Astrocyte (in vitro differentiated cells and primary cell): ENCODE measurements at regions not wholly inside any gene's neighbourhood (a gene's known extent, or its start where the extent isn't known, plus 50 kb on each side); places are given as distances from the start of the nearest gene placed in this dataset.

ENCODE experiments used
- DNase-seq: peaks from one replicate; pipeline ENCODE4 v3.0.0-alpha.2; 2010; ENCODE audit warnings: low read depth
- FAIRE-seq: peaks from 2 replicates; lab custom pipeline; 2011; peaks lifted over from hg19 to GRCh38; lab: Jason Lieb, UNC
- H2AFZ ChIP-seq: 2 replicates; pipeline ENCODE4 v1.6.0; 2012; ENCODE audit warnings: low read depth, low read length, inconsistent platforms
- H3K27ac ChIP-seq: 2 replicates; pipeline ENCODE4 v1.5.1; 2011; ENCODE audit warnings: low read depth, low read length, inconsistent platforms
- H3K27me3 ChIP-seq: 2 replicates; pipeline ENCODE4 v1.6.0; 2011; ENCODE audit warnings: low read length, inconsistent platforms; ENCODE audit not compliant: insufficient read depth
- H3K36me3 ChIP-seq: 2 replicates; pipeline ENCODE4 v1.5.1; 2011; ENCODE audit warnings: low read length, inconsistent platforms; ENCODE audit not compliant: insufficient read depth
- H3K4me1 ChIP-seq: 2 replicates; pipeline ENCODE4 v1.5.1; 2011; ENCODE audit warnings: low read length, inconsistent platforms; ENCODE audit not compliant: insufficient read depth
- H3K4me2 ChIP-seq: 2 replicates; pipeline ENCODE4 v1.6.0; 2012; ENCODE audit warnings: low read length, inconsistent platforms
- H3K4me3 ChIP-seq: 2 replicates; pipeline ENCODE4 v1.5.1; 2011; ENCODE audit warnings: low read depth, mild to moderate bottlenecking, low read length, inconsistent platforms; ENCODE audit not compliant: insufficient read depth
- H3K79me2 ChIP-seq: 2 replicates; pipeline ENCODE4 v1.6.0; 2012; ENCODE audit warnings: mild to moderate bottlenecking, low read length, inconsistent platforms; ENCODE audit not compliant: insufficient read depth
- H3K9ac ChIP-seq: 2 replicates; pipeline ENCODE4 v1.6.0; 2012; ENCODE audit warnings: mild to moderate bottlenecking, low read length, inconsistent platforms
- H3K9me3 ChIP-seq: 2 replicates; pipeline ENCODE4 v1.5.1; 2012; ENCODE audit warnings: low read depth, mild to moderate bottlenecking, low read length, inconsistent platforms; ENCODE audit not compliant: insufficient read depth
- H4K20me1 ChIP-seq: 2 replicates; pipeline ENCODE4 v1.6.0; 2012; ENCODE audit warnings: low read length, inconsistent platforms; ENCODE audit not compliant: insufficient read depth
- H3K27ac Mint-ChIP-seq: one replicate; pipeline ENCODE4 v1.8.0; 2021; ENCODE audit warnings: mild to moderate bottlenecking, mixed read lengths; ENCODE audit not compliant: unreplicated experiment
- H3K27me3 Mint-ChIP-seq: one replicate; pipeline ENCODE4 v1.8.0; 2021; ENCODE audit warnings: low read depth, mixed read lengths; ENCODE audit not compliant: unreplicated experiment
- H3K36me3 Mint-ChIP-seq: one replicate; pipeline ENCODE4 v1.8.0; 2021; ENCODE audit warnings: low read depth, mixed read lengths; ENCODE audit not compliant: unreplicated experiment
- H3K4me1 Mint-ChIP-seq: one replicate; pipeline ENCODE4 v1.8.0; 2021; ENCODE audit warnings: low read depth, mixed read lengths; ENCODE audit not compliant: unreplicated experiment
- H3K4me3 Mint-ChIP-seq: one replicate; pipeline ENCODE4 v1.8.0; 2021; ENCODE audit warnings: mild to moderate bottlenecking, moderate library complexity, mixed read lengths; ENCODE audit not compliant: unreplicated experiment
- H3K9me3 Mint-ChIP-seq: one replicate; pipeline ENCODE4 v1.8.0; 2021; ENCODE audit warnings: mild to moderate bottlenecking, mixed read lengths; ENCODE audit not compliant: unreplicated experiment
- EZH2 ChIP-seq: IDR thresholded peaks from 2 replicates; pipeline ENCODE4 v1.6.1; 2012; ENCODE audit warnings: mild to moderate bottlenecking, low read length, inconsistent platforms; ENCODE audit not compliant: insufficient read depth
- TF ChIP-seq, protein P1 (sequence below): IDR thresholded peaks from 2 replicates; pipeline ENCODE4 v1.5.1; 2011; ENCODE audit warnings: low read depth, mild to moderate bottlenecking, inconsistent platforms, low read length, moderate library complexity; ENCODE audit not compliant: insufficient read depth

DNA sequence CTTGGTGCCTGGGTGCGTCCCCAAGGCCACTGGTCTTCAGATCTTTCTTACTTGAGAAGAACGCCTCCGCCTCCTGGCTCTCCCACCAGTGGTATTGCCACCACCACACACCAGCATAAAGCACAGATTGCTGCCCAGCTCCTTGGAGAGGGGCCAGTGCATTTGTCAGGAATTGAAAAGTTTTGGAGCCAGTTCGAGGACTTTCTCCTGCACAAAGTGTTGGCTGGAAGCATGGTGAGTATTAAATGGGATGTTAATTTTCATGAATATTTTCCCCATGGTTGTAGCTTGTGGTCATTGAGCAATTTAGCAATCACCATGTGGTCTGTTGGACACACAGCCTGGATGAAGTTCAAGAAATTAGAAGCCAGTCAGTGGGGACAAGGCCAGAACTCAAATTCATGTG is 684.6 kb upstream of the FANCL start:
- DNase-seq: peak; percentile 58
- H3K79me2 ChIP-seq: no peaks in the 10 kb centered on the region
- no peak overlapping the region for H2AFZ ChIP-seq
- H3K36me3 ChIP-seq: no peaks in the 10 kb centered on the region
- no peak overlapping the region for H3K4me3 ChIP-seq
- H3K27ac ChIP-seq: no peak overlapping the region
- no peaks in the 10 kb centered on the region for H3K27me3 ChIP-seq
- no peaks in the 10 kb centered on the region for H3K36me3 Mint-ChIP-seq
- H3K9ac ChIP-seq: no peak overlapping the region
- TF ChIP-seq, protein P1, sequence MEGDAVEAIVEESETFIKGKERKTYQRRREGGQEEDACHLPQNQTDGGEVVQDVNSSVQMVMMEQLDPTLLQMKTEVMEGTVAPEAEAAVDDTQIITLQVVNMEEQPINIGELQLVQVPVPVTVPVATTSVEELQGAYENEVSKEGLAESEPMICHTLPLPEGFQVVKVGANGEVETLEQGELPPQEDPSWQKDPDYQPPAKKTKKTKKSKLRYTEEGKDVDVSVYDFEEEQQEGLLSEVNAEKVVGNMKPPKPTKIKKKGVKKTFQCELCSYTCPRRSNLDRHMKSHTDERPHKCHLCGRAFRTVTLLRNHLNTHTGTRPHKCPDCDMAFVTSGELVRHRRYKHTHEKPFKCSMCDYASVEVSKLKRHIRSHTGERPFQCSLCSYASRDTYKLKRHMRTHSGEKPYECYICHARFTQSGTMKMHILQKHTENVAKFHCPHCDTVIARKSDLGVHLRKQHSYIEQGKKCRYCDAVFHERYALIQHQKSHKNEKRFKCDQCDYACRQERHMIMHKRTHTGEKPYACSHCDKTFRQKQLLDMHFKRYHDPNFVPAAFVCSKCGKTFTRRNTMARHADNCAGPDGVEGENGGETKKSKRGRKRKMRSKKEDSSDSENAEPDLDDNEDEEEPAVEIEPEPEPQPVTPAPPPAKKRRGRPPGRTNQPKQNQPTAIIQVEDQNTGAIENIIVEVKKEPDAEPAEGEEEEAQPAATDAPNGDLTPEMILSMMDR: no peak
- no peak for TF ChIP-seq EZH2
- FAIRE-seq: peak; percentile 88
- peaks cover 22% of the 10 kb centered on the region for H3K4me1 ChIP-seq
- no peaks in the 10 kb centered on the region for H3K9me3 ChIP-seq
- no peak overlapping the region for H3K27ac Mint-ChIP-seq
- H3K4me2 ChIP-seq: no peak overlapping the region
- no peaks in the 10 kb centered on the region for H4K20me1 ChIP-seq
- H3K4me3 Mint-ChIP-seq: no peak overlapping the region
- H3K9me3 Mint-ChIP-seq: no peaks in the 10 kb centered on the region
- H3K4me1 Mint-ChIP-seq: peaks cover 32% of the 10 kb centered on the region
- H3K27me3 Mint-ChIP-seq: no peaks in the 10 kb centered on the region

DNA sequence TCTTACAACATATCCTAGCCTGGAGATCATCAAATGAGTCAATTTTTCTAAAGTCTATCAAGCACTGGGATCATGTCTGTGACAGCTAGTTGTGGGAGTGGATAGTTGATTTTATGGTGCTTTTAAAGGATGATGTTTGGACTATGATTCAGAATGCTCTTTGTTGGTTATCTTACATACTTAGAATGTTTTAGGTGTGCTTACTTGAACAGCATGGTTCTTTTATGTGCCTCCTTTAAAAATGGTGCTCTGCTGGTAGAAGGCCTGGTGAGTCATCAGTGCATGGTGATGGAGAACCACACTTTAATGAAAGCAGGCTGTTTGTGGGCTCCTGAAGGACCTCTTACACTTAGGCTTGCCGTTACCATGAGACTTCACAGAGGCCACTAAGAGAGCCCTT is 682.7 kb upstream of the FANCL start:
- FAIRE-seq: peak; percentile 96
- no peaks in the 10 kb centered on the region for H4K20me1 ChIP-seq
- no peaks in the 10 kb centered on the region for H3K79me2 ChIP-seq
- no peak overlapping the region for H2AFZ ChIP-seq
- H3K4me3 ChIP-seq: no peak overlapping the region
- peak; percentile 93 for DNase-seq
- no peak overlapping the region for H3K9ac ChIP-seq
- no peaks in the 10 kb centered on the region for H3K9me3 Mint-ChIP-seq
- H3K36me3 Mint-ChIP-seq: no peaks in the 10 kb centered on the region
- no peaks in the 10 kb centered on the region for H3K27me3 Mint-ChIP-seq
- H3K27ac ChIP-seq: peak overlapping the region; percentile 62
- H3K4me2 ChIP-seq: peak overlapping the region; percentile 16
- TF ChIP-seq EZH2: no peak
- H3K9me3 ChIP-seq: no peaks in the 10 kb centered on the region
- no peak overlapping the region for H3K4me3 Mint-ChIP-seq
- peak overlapping the region; percentile 2 for H3K27ac Mint-ChIP-seq
- peaks cover 30% of the 10 kb centered on the region for H3K4me1 Mint-ChIP-seq
- H3K27me3 ChIP-seq: no peaks in the 10 kb centered on the region
- H3K36me3 ChIP-seq: no peaks in the 10 kb centered on the region
- H3K4me1 ChIP-seq: peaks cover 29% of the 10 kb centered on the region

- Histone ChIP-seq H3K9ac (no peak overlapping the region), H4K20me1 (no peaks in the 10 kb centered on the region), H3K36me3 (no peaks in the 10 kb centered on the region), H3K27ac (no peak overlapping the region), H3K4me3 (no peak overlapping the region), H2AFZ (no peak overlapping the region), H3K27me3 (no peaks in the 10 kb centered on the region), H3K4me1 (peaks cover 36% of the 10 kb centered on the region), H3K79me2 (no peaks in the 10 kb centered on the region), H3K9me3 (no peaks in the 10 kb centered on the region), H3K4me2 (no peak overlapping the region)
- Mint-ChIP-seq H3K27me3 (no peaks in the 10 kb centered on the region), H3K27ac (no peak overlapping the region), H3K4me1 (peaks cover 43% of the 10 kb centered on the region), H3K36me3 (no peaks in the 10 kb centered on the region), H3K4me3 (no peak overlapping the region), H3K9me3 (no peaks in the 10 kb centered on the region)
- no peak for TF ChIP-seq EZH2
- TF ChIP-seq, protein P1: no peak
- DNase-seq (no peak), FAIRE-seq (peak; percentile 29)
Observed at GRCh38 chr2:58922245-58922644, 681.1 kb upstream of the FANCL start.
